GM12801 (cell line): ENCODE measurements at regions not wholly inside any gene's neighbourhood (a gene's known extent, or its start where the extent isn't known, plus 50 kb on each side); places are given as distances from the start of the nearest gene placed in this dataset.

ENCODE experiments used
- CTCF ChIP-seq: IDR thresholded peaks from one replicate; pipeline ENCODE4 v1.5.1; 2011; ENCODE audit warnings: control low read depth; ENCODE audit not compliant: insufficient read length; ENCODE audit errors: extremely low read depth

GRCh38 chr12:89245090-89245489 lies 107.2 kb downstream of the DUSP6 start:
- TF ChIP-seq CTCF: no peak

GRCh38 chr12:89244536-89244935 lies 107.8 kb downstream of the DUSP6 start:
- TF ChIP-seq CTCF: no peak

- no peak for TF ChIP-seq CTCF
Measured at GRCh38 chr12:89243771-89244170, 108.5 kb downstream of the DUSP6 start.

- TF ChIP-seq CTCF: no peak
Measured at GRCh38 chr12:89239534-89239933, 112.8 kb downstream of the DUSP6 start.

- TF ChIP-seq CTCF: no peak
Measured at GRCh38 chr12:89238593-89238992, 113.7 kb downstream of the DUSP6 start.

- TF ChIP-seq CTCF: no peak
Measured at GRCh38 chr12:89237763-89238162, 114.5 kb downstream of the DUSP6 start.

GRCh38 chr12:89236748-89237383 lies 115.4 kb downstream of the DUSP6 start:
- no peak for TF ChIP-seq CTCF
